Endothelial cell (in vitro differentiated cells): ENCODE measurements at regions not wholly inside any gene's neighbourhood (a gene's known extent, or its start where the extent isn't known, plus 50 kb on each side); places are given as distances from the start of the nearest gene placed in this dataset.
"Not testable (repeated sequence)": the region's sequence is repeated elsewhere in the genome, so short reads cannot be mapped to it uniquely, and the experiment has no call there.

ENCODE experiments used
- DNase-seq: peaks from one replicate; pipeline ENCODE4 v3.0.0; 2021; ENCODE audit warnings: low spot score
- H3K27ac Mint-ChIP-seq: one replicate; pipeline ENCODE4 v1.8.0; 2021; ENCODE audit warnings: mixed read lengths, inconsistent platforms; ENCODE audit not compliant: unreplicated experiment
- H3K27me3 Mint-ChIP-seq: one replicate; pipeline ENCODE4 v1.8.0; 2021; ENCODE audit warnings: mild to moderate bottlenecking, moderate library complexity, mixed read lengths, inconsistent platforms; ENCODE audit not compliant: unreplicated experiment
- H3K36me3 Mint-ChIP-seq: one replicate; pipeline ENCODE4 v1.8.0; 2021; ENCODE audit warnings: mild to moderate bottlenecking, low read depth, mixed read lengths, inconsistent platforms; ENCODE audit not compliant: unreplicated experiment
- H3K4me1 Mint-ChIP-seq: one replicate; pipeline ENCODE4 v1.8.0; 2021; ENCODE audit warnings: mild to moderate bottlenecking, mixed read lengths, inconsistent platforms; ENCODE audit not compliant: unreplicated experiment
- H3K4me3 Mint-ChIP-seq: one replicate; pipeline ENCODE4 v1.8.0; 2021; ENCODE audit warnings: mild to moderate bottlenecking, mixed read lengths, inconsistent platforms; ENCODE audit not compliant: unreplicated experiment
- H3K9me3 Mint-ChIP-seq: one replicate; pipeline ENCODE4 v1.8.0; 2021; ENCODE audit warnings: mixed read lengths, inconsistent platforms; ENCODE audit not compliant: unreplicated experiment
- TF ChIP-seq, protein P1 (sequence below): fragments of 200-600 bp; sonication (generic); IDR thresholded peaks from one replicate; pipeline ENCODE4 v1.5.0; 2021; ENCODE audit warnings: antibody characterized with exemption; ENCODE audit not compliant: unreplicated experiment

DNA sequence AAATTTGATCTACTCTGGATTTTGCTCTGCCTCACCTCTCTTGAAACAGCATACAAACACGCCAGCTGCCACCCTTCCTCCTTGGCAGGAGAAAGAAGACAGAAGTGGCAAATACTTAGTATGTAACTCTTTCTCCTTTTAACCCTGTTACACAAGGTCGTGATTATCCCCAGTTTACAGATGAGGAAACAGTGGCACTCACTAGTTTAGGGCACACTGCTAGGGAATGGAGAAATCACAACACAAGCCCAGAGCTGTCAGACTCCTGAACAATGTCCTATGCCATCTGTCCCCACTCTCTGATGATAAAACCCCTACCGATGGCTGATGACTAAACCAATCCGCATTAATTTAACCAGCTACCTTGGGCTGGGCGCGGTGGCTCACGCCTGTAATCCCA is 79.7 kb downstream of the FGD2 start:
- Mint-ChIP-seq H3K27me3 (no peaks in the 10 kb centered on the region), H3K9me3 (no peaks in the 10 kb centered on the region), H3K36me3 (no peaks in the 10 kb centered on the region), H3K4me3 (no peak overlapping the region), H3K27ac (no peak overlapping the region), H3K4me1 (peaks cover 14% of the 10 kb centered on the region)
- DNase-seq = no peak
- TF ChIP-seq, protein P1, sequence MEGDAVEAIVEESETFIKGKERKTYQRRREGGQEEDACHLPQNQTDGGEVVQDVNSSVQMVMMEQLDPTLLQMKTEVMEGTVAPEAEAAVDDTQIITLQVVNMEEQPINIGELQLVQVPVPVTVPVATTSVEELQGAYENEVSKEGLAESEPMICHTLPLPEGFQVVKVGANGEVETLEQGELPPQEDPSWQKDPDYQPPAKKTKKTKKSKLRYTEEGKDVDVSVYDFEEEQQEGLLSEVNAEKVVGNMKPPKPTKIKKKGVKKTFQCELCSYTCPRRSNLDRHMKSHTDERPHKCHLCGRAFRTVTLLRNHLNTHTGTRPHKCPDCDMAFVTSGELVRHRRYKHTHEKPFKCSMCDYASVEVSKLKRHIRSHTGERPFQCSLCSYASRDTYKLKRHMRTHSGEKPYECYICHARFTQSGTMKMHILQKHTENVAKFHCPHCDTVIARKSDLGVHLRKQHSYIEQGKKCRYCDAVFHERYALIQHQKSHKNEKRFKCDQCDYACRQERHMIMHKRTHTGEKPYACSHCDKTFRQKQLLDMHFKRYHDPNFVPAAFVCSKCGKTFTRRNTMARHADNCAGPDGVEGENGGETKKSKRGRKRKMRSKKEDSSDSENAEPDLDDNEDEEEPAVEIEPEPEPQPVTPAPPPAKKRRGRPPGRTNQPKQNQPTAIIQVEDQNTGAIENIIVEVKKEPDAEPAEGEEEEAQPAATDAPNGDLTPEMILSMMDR = no peak

DNA sequence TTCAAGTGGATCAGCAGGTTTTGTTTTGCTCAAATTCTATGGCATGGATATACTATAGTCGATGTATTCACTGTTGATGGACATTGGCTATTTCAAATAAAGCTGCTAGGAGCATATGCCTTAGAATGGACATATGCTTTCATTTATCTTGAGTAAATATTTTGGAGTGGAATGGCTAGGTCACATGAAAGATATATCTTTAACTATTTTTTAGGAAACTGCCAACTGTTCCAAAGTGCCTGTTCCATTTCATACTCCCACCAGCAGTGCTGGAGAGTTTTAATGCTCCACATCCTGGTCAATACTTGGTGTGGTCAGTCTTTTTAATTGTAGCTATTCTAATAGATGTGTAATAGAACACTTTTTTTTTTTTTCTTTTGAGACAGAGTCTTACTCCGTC is 81.1 kb upstream of the PIM1 start:
- TF ChIP-seq, protein P1 = no peak
- Mint-ChIP-seq H3K4me1 (peaks cover 7% of the 10 kb centered on the region), H3K4me3 (no peak overlapping the region), H3K36me3 (no peaks in the 10 kb centered on the region), H3K27ac (no peak overlapping the region), H3K27me3 (peaks cover 6% of the 10 kb centered on the region), H3K9me3 (no peaks in the 10 kb centered on the region)
- no peak for DNase-seq

DNA sequence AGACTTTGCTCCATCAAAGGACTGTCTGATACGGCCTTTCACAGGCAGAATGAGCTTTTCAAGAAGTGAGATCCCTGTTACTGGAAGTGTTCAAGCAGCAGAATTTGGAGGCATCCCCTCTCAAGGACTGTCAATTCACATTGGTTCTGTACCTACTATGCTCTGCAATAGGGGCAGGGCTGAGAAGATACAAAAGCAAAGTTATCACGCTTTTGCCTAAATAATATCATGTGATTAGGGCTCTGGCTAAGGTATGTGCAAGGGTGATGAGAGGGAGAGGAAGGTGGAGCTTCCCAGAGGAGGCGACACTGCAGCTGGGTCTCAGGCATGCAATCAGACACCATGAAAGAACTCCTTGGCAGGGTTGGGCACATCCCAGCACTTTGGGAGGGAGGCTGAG is 80.2 kb upstream of the PIM1 start:
- Mint-ChIP-seq H3K27me3 (peaks cover 6% of the 10 kb centered on the region), H3K27ac (no peak overlapping the region), H3K36me3 (no peaks in the 10 kb centered on the region), H3K9me3 (no peaks in the 10 kb centered on the region), H3K4me1 (peaks cover 11% of the 10 kb centered on the region), H3K4me3 (no peak overlapping the region)
- no peak for DNase-seq
- TF ChIP-seq, protein P1 = no peak

DNA sequence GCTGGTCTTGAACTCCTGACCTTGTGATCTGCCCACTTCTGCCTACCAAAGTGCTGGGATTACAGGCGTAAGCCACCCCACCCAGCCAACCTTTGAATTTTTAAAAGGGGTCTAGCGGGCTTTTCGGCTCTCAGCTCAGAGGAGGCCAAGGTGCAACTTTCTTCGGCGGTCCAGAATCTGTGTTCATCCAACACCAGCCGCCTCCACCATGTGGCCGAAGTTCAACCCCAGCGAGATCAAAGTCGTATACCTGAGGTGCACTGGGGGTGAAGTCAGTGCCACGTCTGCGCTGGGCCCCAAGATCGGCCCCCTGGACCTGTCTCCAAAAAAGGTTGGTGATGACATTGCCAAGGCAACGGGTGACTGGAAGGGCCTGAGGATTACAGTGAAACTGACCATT is 78.8 kb upstream of the PIM1 start:
- H3K27me3 Mint-ChIP-seq, H3K27ac Mint-ChIP-seq: not testable (repeated sequence)
- peaks cover 11% of the 10 kb centered on the region for H3K4me1 Mint-ChIP-seq

DNA sequence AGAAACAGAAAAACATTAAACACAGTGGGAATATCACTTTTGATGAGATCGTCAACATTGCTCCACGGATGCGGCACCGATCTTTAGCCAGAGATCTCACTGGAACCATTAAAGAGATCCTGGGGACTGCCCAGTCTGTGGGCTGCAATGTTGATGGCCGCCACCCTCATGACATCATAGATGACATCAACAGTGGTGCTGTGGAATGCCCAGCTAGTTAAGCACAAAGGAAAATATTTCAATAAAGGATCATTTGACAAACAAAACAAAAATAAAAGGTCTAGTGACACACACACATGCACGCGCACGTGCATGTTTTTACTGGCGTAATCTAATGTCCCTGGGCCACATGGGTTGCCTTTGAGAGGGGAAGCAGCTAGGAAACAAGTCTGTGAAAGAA is 78.4 kb upstream of the PIM1 start:
- not testable (repeated sequence) for H3K9me3 Mint-ChIP-seq, H3K27ac Mint-ChIP-seq, H3K4me3 Mint-ChIP-seq, H3K36me3 Mint-ChIP-seq, DNase-seq, H3K27me3 Mint-ChIP-seq
- peaks cover 11% of the 10 kb centered on the region for H3K4me1 Mint-ChIP-seq

More for the DNA sequence above, 78.8 kb upstream of the PIM1 start:
- not testable (repeated sequence) for H3K9me3 Mint-ChIP-seq, H3K36me3 Mint-ChIP-seq, H3K4me3 Mint-ChIP-seq, DNase-seq

DNA sequence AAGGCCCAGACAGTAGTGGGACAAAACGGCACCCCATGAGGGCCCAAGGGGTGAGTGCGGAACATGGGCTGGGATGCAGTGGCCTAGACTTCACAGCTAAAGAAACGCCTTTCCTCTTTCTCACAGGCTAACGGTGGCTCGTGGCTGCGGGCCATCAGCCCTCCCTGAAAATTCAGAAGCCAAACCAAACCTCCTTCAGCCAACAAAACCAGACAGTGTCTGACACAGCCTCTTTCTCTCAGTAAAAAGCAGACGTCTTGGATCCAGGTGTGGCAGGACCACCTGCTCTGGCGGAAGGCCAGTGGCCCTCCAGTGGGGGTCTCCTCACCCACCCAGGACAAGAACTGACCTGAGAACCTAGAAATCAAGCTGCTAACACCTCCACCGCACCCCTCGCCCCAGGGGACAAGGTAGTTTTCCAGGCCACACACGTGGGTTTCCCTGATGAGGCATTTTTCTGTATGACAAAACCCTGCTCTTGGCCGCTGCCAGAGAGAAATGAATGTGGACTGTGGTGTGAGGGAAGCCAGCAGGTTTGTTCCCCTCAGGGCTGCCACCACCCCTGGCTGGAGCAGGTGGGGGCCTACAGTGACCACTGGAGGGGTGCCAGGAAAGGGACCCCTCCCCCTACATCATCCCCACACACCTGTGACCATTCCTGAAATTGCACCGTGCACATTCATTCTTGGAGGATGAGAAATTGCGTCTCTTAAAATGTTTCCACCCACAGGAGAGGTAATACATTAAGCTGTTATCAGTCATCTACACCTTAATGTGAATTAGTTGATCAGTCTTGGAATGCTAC is 76.8 kb upstream of the PIM1 start:
- TF ChIP-seq, protein P1 = no peak
- peaks cover 6% of the 10 kb centered on the region for H3K27me3 Mint-ChIP-seq
- H3K4me3 Mint-ChIP-seq = no peak overlapping the region
- peaks cover 11% of the 10 kb centered on the region for H3K4me1 Mint-ChIP-seq
- H3K9me3 Mint-ChIP-seq = no peaks in the 10 kb centered on the region
- H3K36me3 Mint-ChIP-seq = no peaks in the 10 kb centered on the region
- H3K27ac Mint-ChIP-seq = no peak overlapping the region
- no peak for DNase-seq
